Transverse colon (tissue), 1 donor: ENCODE measurements at regions not wholly inside any gene's neighbourhood (a gene's known extent, or its start where the extent isn't known, plus 50 kb on each side); places are given as distances from the start of the nearest gene placed in this dataset.

Source experiments
- EP300 ChIP-seq: sonication (generic); formaldehyde crosslinking; IDR thresholded peaks from one replicate; pipeline ENCODE4 v1.6.1; 2017; ENCODE audit warnings: antibody characterized with exemption, low read depth
- POLR2A ChIP-seq: fragments of 450-650 bp; IDR thresholded peaks from one replicate; pipeline ENCODE4 v1.6.1; 2016; ENCODE audit warnings: antibody characterized with exemption, mild to moderate bottlenecking, moderate library complexity

GRCh38 chr20:57807401-57808263, 97.8 kb upstream of the PMEPA1 start:
- TF ChIP-seq POLR2A (no peak), EP300 (no peak)
